PC-3 (cell line): ENCODE measurements at regions not wholly inside any gene's neighbourhood (a gene's known extent, or its start where the extent isn't known, plus 50 kb on each side); places are given as distances from the start of the nearest gene placed in this dataset.

ENCODE experiments used
- EZH2 ChIP-seq: fragments of 300-600 bp; sonication (generic); IDR thresholded peaks from one replicate; pipeline ENCODE4 v1.6.1; 2017; ENCODE audit warnings: antibody characterized with exemption, mild to moderate bottlenecking, low read length; ENCODE audit not compliant: unreplicated experiment
- EZH2phosphoT487 ChIP-seq: fragments of 300-600 bp; sonication (generic); IDR thresholded peaks from 2 replicates; pipeline ENCODE4 v1.6.1; 2018; ENCODE audit warnings: mild to moderate bottlenecking, antibody characterized with exemption, low read length, borderline replicate concordance
- TF ChIP-seq, protein P1 (sequence below): fragments of 300-600 bp; sonication (generic); conservative IDR thresholded peaks from 2 replicates; pipeline ENCODE4 v1.5.1; 2017; ENCODE audit warnings: antibody characterized with exemption, low read depth, mild to moderate bottlenecking, low read length

DNA sequence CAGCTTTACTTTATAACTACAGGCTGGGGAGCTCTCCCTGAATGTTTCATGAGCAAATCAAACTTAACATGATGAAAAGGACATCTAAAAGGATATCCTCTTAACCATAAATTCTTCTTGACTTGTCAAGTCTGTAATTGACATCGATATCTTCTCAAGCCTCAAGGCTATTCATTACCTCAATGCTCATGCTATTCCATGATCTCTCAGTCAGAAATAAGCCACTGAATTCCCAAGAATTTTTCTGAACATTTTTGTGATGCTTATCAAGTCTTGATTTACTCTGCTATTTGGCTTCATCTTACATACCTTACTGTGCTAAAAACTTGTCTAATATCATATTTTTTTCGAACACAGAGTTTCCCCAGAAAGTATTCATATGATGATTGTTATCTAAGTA, 433.4 kb downstream of the PDGFC start:
- TF ChIP-seq, protein P1, sequence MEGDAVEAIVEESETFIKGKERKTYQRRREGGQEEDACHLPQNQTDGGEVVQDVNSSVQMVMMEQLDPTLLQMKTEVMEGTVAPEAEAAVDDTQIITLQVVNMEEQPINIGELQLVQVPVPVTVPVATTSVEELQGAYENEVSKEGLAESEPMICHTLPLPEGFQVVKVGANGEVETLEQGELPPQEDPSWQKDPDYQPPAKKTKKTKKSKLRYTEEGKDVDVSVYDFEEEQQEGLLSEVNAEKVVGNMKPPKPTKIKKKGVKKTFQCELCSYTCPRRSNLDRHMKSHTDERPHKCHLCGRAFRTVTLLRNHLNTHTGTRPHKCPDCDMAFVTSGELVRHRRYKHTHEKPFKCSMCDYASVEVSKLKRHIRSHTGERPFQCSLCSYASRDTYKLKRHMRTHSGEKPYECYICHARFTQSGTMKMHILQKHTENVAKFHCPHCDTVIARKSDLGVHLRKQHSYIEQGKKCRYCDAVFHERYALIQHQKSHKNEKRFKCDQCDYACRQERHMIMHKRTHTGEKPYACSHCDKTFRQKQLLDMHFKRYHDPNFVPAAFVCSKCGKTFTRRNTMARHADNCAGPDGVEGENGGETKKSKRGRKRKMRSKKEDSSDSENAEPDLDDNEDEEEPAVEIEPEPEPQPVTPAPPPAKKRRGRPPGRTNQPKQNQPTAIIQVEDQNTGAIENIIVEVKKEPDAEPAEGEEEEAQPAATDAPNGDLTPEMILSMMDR, result no peak
- TF ChIP-seq EZH2 (no peak), EZH2phosphoT487 (no peak)
